HG02678 (cell line): ENCODE measurements at regions not wholly inside any gene's neighbourhood (a gene's known extent, or its start where the extent isn't known, plus 50 kb on each side); places are given as distances from the start of the nearest gene placed in this dataset.

Experiments
- ATAC-seq: cut with Tn5 transposase; IDR thresholded peaks from one replicate; pipeline ENCODE4 v1.9.1; 2021; ENCODE audit warnings: mild to moderate bottlenecking, moderate library complexity; ENCODE audit not compliant: unreplicated experiment

- no peak for ATAC-seq
These were observed 213.2 kb upstream of the IL12A start for GRCh38 chr3:159775372-159775961.

GRCh38 chr3:159776779-159777178 lies 211.9 kb upstream of the IL12A start:
- ATAC-seq, result no peak

GRCh38 chr3:159779883-159780282 lies 208.8 kb upstream of the IL12A start:
- no peak for ATAC-seq

GRCh38 chr3:159781867-159782266 lies 206.8 kb upstream of the IL12A start:
- ATAC-seq, result no peak

GRCh38 chr3:159782724-159783421 lies 205.8 kb upstream of the IL12A start:
- no peak for ATAC-seq

- ATAC-seq, result no peak
These were observed 204.6 kb upstream of the IL12A start for GRCh38 chr3:159783780-159784742.

GRCh38 chr3:159785273-159785708 lies 203.3 kb upstream of the IL12A start:
- no peak for ATAC-seq

GRCh38 chr3:159786489-159787177 lies 202.0 kb upstream of the IL12A start:
- no peak for ATAC-seq

GRCh38 chr3:159787178-159787574 lies 201.5 kb upstream of the IL12A start:
- ATAC-seq, result no peak

GRCh38 chr3:159787794-159788205 lies 200.8 kb upstream of the IL12A start:
- ATAC-seq, result no peak

GRCh38 chr3:159788291-159788690 lies 200.3 kb upstream of the IL12A start:
- ATAC-seq, result no peak

- ATAC-seq, result no peak
These were observed 199.6 kb upstream of the IL12A start for GRCh38 chr3:159789017-159789416.

- no peak for ATAC-seq
These were observed 198.6 kb upstream of the IL12A start for GRCh38 chr3:159789742-159790635.

- ATAC-seq, result no peak
These were observed 197.3 kb upstream of the IL12A start for GRCh38 chr3:159791336-159791735.

GRCh38 chr3:159792070-159792469 lies 196.6 kb upstream of the IL12A start:
- no peak for ATAC-seq

- no peak for ATAC-seq
These were observed 193.6 kb upstream of the IL12A start for GRCh38 chr3:159795042-159795441.

GRCh38 chr3:159795681-159796175 lies 192.9 kb upstream of the IL12A start:
- ATAC-seq, result no peak

GRCh38 chr3:159796226-159796625 lies 192.4 kb upstream of the IL12A start:
- no peak for ATAC-seq

- no peak for ATAC-seq
These were observed 191.9 kb upstream of the IL12A start for GRCh38 chr3:159796744-159797143.

- ATAC-seq, result no peak
These were observed 190.9 kb upstream of the IL12A start for GRCh38 chr3:159797771-159798170.
